Fibroblast of the aortic adventitia (primary cell): ENCODE measurements at regions not wholly inside any gene's neighbourhood (a gene's known extent, or its start where the extent isn't known, plus 50 kb on each side); places are given as distances from the start of the nearest gene placed in this dataset.

ENCODE experiments used
- DNase-seq: peaks from one replicate; pipeline ENCODE4 v3.0.0-alpha.2; 2010; ENCODE audit warnings: low read depth
- H3K4me3 ChIP-seq: 2 replicates; pipeline ENCODE4 v1.5.1; 2011; ENCODE audit warnings: low read depth, mild to moderate bottlenecking, control low read depth, low read length, moderate library complexity
- CTCF ChIP-seq: IDR thresholded peaks from 2 replicates; pipeline ENCODE4 v1.5.1; 2011; ENCODE audit warnings: mild to moderate bottlenecking, low read length, control low read depth, inconsistent platforms; ENCODE audit not compliant: insufficient read depth

DNA sequence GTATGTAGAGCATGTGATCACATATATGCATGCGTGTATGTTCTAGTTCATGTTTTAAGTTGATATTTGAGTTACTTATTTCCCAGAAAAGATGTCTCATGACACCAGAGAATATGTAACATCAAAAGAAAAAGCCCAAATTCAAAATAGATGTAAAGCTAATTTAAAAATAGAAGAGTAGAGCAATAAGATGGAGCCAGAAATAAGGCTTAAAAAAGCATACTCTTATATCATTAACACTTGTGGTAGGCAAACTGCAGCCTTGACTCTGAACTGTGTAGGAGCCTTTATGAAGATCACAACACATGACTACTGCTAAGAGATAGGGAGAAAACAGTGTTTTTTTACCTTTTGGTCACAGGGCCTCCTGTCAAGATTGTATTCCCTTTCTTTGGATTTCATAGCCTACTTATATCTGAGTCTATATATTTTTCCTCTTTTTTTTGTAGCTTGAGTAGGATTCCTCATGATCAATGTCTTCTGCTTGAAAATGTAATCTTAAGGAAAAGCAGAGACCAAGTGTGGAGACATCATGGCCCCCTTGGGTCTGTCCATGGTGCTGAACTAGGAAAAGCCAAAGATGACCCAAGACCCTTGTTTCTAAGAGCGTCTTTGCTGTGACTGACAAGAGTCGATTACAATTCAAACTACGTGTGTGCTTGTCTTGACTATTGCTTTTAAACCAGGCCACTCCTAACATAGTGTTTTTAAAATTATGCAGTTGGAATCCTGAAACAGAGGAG lies 390.4 kb downstream of the SHISA9 start:
- no peak for TF ChIP-seq CTCF
- no peak for DNase-seq
- H3K4me3 ChIP-seq = no peak overlapping the region

DNA sequence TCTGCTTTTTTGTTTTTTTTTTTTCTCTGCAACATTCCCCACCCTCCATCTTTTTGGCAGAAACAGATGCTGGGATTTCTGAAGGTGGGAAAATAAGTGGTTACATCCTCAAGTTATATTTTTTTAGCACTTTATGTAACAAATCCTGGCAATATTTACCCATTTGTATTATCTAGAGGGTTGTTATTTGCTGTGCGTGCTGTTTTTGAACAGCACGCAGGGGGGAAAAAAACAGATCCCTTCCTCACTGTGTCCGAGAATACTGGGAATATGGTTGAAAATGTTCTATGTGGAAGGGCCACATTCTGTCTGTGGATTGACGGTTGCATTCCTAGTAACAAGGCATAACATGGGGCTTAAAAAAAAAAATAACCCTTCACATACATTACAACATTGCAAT lies 394.8 kb downstream of the SHISA9 start:
- H3K4me3 ChIP-seq = no peak overlapping the region
- DNase-seq = no peak
- no peak for TF ChIP-seq CTCF

GRCh38 chr16:13298666-13299065 lies 397.3 kb downstream of the SHISA9 start:
- TF ChIP-seq CTCF = no peak
- no peak overlapping the region for H3K4me3 ChIP-seq
- no peak for DNase-seq

DNA sequence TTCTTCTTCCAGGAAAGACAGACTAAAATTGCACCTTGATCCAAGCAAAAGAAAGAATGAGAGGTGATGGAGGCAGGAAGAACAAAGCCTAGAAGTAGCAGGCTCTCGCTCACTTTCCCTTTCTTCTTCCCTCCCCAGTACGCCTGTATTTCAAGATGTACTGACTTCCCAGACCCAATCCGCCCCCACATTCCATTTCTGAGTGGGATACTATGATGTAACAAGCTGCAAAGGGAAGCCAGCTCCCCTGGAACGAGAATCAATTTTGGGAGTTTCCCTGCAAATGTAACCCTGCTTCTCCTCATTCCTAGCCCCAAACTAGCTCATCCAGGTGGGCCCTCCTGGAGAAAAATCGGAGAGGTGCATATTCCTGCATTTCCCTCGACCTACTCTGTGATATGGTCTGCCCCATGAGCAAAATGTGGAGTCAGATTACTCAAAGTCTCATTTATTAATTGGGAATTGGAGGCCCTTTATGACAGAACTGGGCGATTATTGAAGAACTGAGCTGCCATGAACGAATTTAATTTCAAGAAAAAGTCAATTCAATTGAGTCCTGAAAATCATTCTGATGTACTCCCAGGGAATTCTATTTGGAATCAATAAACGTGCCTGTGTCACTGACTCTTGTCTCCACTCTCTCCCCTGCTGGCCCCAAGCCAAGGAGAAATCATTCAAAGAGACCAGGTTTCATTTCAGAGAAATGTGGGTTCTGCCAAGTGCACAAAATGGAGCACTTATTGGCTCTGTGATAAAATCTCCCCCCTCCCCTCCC lies 398.9 kb downstream of the SHISA9 start:
- no peak for TF ChIP-seq CTCF
- DNase-seq = no peak

GRCh38 chr16:13305019-13305755 lies 403.8 kb downstream of the SHISA9 start:
- DNase-seq = no peak
- TF ChIP-seq CTCF = no peak

More for the DNA sequence above, 398.9 kb downstream of the SHISA9 start:
- no peak overlapping the region for H3K4me3 ChIP-seq

GRCh38 chr16:13306161-13306995 lies 405.0 kb downstream of the SHISA9 start:
- DNase-seq = no peak

More at GRCh38 chr16:13305019-13305755, 403.8 kb downstream of the SHISA9 start:
- no peak overlapping the region for H3K4me3 ChIP-seq

More at GRCh38 chr16:13306161-13306995, 405.0 kb downstream of the SHISA9 start:
- H3K4me3 ChIP-seq = no peak overlapping the region
- TF ChIP-seq CTCF = no peak
